ENCODE measurements at regions not wholly inside any gene's neighbourhood (a gene's known extent, or its start where the extent isn't known, plus 50 kb on each side); places are given as distances from the start of the nearest gene placed in this dataset.

DNA sequence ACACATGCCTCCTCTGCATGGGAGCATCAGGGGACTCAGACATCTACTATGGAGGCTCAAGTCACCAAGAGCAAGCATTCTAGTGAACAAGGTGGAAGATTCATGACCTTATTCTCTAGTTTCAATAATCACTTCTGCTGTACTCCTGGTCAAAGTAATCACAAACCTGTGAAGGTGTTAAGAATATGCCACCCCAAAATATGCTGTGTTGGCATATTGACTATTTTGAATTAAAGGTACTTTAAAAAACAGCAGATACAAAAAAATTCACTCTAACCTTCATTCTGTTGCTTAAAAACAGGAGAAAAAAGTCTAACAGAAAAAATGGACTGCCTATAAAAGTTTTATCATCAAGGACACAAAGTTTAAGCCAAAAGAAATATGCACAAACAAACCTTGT, 607.8 kb upstream of the TYRP1 start:
- DNase-seq (ENCODE audit: low read depth), result no peak

DNA sequence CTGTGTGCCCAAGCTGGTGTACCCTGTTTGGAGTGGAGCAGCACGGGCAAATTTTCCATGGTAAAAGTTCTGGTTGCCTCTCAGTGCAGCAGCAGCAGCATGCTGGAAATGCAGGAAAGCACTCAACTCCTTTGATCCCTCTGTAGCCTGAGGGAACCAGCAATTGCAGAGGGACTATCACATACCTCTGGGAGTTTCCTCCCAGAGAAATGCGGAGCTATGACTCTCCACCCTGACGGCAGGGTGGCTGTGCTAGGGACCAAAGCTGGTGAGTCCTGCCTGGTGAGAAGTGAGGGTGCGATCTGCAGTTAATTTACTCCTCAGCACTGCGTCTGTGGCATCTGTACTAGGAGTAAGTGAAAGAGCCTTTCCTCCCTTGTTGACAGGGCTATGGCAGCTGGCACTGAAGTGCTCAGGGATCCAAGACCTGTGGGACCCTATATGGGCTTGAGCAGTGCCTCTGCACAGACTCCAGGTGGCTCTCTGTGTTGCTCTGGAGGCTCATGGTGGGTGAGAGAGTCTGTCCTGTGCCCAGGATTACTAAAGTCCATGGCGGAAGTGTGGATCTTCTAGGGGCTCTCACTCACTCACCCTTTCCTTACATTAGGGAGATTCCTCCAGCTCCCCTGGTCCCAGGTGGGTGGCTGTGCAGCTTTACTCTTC, 601.2 kb upstream of the TYRP1 start:
- DNase-seq (ENCODE audit: low read depth), result no peak

DNA sequence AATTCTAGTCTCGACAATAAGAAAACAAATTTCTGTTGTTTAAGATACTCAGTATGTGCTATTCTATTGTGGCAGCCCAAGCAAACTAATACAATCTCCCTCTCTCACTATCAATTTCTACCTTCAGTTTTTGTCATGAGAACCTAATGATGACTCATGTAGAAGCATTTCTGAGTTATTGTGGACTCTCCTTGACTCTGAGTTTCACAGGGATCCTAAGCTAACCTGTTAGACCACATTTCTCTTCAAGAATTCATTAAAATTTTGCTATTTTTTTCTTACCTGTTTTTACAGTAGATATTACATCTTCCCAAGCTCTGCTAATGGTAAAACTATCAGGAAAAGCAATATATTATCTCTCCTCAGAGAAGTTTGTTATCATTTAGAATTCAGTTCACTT, 599.1 kb upstream of the TYRP1 start:
- no peak for DNase-seq (ENCODE audit: low read depth)

DNA sequence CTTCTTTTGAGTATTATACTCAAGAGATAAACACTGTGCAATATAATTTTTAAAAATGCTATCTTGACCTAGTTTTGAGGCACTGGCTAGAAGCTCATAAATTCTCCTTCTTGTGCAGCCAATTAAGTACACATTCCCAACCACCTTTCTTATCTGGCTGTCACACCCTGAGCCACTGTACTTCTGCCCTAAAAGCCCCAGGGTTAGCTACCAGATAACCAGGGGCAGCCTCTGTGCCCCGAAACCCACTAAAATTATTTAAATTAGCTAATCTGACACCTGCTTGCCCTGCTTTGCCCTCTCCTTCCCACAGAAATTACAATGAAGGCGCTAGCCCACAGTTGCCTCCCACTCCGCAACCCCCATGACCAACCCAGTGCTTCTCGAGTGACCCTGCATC, 597.3 kb upstream of the TYRP1 start:
- no peak for DNase-seq (ENCODE audit: low read depth)

DNA sequence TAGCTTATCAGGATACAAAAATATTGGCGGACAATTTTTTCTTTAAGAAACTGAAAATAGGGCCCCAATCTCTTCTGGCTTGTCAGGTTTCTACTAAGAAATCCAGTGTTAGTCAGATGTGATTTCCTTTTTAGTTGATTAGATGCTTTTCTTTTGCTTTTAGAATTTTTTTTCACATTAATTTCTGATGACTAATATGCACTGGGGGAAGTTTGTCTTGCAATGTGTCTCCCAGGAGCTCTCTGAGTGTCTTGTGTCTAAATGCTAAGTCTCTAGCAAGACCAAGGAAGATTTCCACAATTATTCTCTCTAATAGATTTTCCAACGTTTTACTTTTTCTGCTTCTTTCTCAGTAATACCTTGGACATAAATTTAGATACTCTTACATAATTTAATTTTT, 559.8 kb upstream of the TYRP1 start:
- peak; percentile 52 for DNase-seq (ENCODE audit: low read depth)

DNA sequence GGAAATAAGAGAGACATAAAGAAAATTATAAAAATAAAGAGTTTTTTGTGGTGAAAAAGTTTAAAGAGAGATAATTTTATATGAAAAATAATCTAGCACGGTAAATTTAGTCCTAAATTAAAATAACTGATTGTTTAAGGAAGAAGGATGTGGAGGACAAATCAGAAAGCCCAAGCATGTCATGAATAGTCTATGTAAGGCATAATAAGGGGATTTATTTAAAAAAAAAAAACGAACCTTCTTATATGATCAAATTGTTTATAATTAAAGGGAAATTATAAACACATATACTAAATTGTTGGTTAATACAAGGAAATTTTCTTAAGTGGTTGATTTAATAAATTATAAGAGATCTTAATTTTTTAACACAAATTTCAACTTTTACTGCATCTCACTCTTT, 551.8 kb upstream of the TYRP1 start:
- no peak for DNase-seq (ENCODE audit: low read depth)

DNA sequence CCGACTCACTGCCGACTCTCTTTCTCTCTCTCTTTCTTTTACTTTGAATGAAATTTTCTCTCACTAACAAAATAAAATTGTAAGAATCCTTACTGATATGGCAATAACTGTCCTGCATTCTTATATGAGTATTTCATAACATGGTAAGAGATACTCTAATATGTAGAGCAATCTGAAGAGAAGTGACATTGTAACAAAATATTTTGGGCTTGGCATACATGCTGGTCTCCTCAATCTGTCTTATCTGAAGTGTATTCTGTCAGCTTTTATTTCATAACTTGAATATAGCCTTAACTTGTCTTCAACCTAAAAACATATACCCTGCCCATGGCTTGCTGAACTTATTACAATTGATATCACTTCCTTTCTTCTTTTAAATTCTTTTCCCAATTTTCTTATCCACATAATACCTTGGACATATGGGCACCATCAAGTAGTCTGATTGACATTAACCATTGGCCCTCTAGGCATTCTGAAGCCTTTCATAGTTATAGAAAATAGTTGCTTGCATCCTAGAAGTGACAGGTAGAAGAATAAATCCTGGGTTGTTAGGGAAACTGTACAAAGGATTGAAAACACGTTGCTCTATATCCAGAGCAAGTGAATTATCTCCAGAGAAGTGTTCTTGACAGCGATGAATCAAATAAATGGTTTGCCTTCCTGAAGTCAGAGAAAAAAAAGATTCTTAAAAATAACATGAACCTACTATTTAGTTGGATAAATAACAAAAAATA, 537.6 kb upstream of the TYRP1 start:
- DNase-seq (ENCODE audit: low read depth), result no peak

DNA sequence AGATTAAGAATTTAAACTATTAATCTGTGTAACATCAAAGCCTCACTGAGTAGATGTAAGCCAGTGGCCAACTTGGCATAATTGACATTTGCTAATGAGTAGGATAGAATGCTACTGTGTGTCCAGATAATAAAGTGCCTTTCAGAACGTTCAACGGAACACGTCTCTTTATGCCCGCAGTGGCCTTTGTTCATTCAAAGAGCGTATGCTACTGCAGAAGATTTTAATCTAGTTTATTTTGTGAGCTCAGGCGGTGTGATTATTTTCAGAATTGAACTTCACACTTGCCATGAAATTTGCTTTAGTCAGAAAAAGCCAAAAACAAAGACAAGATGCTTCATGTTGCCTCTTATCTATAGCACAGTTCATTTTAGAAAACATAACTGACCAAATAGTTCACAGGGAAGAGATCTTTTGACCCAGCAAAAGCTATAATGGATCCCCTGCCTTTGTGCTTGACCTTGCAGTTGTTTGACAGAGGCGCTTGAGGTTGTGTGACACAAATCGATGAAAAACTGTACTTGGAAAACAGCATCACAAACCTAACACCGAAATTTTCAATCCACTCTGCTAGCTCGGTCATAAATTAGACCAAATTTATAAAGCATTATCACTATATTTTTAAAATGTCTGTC, 530.9 kb upstream of the TYRP1 start:
- DNase-seq (ENCODE audit: low read depth), result no peak

DNA sequence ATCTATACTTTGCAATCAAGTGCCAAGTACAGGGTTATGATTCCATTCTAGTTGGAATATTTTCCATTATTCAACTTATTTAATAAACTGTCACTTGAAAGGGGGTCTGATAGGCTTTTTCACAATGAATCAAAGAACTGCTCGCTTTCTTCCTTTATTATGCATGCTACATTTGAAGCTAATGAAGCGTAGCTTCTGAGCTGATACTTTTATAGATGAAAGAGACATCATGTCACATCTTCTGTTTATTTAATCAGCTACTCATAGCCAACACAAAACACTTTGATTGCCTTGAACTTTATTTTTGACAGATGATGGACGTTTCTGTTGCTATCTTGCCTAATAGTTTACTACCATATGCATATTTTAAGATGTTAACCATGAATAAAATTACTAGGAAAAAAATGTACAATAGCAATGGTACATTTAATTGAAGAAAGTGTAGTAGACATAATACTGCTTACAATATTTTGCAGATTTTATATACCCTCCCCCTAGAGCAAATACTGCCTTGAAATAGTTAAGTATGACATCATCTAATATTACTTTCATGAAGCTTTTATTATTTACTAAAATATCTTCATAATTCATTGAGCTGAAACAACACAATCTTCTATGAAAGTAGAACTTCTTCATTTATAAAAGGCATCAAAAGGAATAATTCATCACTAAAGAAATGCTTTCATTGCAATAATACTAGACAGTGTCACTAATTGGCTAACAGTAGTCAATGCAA, 529.3 kb upstream of the TYRP1 start:
- no peak for DNase-seq (ENCODE audit: low read depth)

DNA sequence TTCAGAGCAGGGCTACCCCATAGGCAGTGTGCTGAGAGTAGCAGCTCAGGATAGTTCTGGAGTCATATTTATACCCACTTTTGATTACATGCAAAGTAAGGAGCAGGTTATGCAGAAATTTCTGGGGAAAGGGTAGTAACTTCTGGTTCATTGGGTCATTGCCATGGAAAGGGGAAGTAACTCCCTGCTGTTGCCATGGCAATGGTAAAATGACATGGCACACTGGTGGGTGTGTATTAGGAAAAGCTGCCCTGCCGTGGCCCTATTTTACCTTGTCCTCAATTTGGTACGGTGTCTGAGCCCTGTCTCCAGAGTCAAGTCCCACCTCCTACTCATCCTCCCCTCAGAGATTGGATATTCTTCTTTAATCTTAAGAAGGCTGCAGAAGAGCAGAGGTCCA, 526.7 kb upstream of the TYRP1 start:
- DNase-seq (ENCODE audit: low read depth), result no peak

DNA sequence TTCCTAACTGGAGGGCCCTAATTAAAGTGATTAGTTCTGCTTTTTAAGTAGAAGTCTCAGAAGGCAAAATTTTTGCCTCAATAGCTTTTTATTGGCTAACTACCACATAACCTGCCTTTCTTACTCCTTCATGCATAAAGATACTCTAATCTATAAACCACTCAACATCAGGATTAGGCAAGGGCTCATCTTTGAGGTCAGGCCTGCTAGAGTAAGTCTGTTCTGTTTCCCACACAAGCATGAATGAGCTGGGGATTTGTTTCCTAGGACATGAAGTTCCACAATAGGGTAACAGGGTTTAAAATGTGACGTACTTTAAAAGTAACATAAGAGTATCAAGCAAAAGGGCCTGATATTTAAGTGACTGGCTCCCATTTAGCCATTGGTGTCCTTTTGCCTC, 522.7 kb upstream of the TYRP1 start:
- DNase-seq (ENCODE audit: low read depth), result no peak

DNA sequence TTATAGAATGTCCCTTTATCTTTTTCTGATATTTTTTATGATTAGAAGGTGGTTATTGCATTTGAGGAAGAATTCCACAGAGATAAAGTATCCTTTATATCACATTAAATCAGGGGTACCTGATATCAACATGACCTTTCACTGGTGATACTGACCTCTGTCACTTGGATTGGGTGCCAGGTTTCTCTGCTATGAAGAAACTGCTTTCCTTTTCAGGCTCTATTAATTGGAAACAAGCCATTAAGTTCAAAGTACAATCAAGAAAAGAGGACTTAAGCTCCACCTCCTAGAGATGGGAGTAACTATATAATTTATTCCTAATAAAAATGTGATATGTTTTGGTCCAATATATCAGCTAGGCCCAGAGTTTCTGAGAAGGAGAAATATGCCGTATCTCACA, 514.6 kb upstream of the TYRP1 start:
- no peak for DNase-seq (ENCODE audit: low read depth)

DNA sequence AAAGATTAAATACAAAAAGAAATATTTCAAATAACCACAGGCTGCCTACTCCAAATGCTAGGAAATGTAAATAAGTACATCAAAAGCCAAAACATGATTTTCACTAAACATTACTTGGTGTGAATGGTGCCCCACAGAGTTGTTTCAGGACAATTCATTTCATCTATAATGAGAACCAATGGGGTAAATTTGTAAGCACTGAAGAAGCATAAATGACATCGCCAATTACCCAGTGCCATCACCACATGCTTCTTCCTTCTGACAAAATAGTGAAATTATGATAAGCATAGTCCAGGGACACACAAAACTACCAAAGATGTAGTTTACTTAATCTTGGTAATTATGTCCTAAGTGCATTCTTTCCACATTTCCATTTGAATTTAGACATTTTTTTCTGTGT, 510.4 kb upstream of the TYRP1 start:
- DNase-seq (ENCODE audit: low read depth), result no peak

DNA sequence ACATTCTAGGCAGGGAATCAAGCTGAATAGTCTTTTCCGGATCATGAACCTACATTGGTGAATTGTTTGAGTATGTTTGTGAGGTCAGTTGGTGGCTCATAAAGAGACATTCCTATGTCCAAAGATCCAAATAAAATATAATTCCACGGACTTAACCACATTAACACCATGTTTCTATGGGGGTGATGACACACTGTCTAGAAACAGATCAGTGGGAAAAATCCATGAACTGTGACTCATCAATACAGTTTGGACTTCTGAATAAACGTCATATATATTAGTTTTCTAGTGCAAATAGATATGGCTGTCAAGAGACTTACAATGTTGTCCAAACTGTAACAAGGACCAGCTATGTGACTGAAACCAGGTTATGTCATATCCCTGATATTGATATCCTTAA, 509.9 kb upstream of the TYRP1 start:
- DNase-seq (ENCODE audit: low read depth), result peak; percentile 40

DNA sequence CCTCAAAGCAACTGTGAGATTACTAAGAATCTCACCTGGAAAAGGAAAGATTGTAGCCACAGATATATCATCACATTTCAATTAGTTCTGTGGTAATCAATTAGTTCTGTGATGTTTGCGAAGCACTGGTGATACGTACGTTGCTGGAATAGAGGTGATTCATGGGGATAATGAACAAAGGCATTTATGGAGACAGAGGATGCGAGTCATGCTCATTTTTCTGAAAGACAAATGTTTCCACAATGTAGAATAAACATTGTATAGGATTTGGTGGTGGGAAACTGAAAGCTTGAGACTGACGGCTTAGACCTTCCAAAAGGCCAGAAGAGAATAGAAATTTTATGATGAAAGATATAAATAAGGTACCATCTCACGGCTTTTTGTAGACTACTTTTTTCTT, 507.3 kb upstream of the TYRP1 start:
- peak; percentile 67 for DNase-seq (ENCODE audit: low read depth)

DNA sequence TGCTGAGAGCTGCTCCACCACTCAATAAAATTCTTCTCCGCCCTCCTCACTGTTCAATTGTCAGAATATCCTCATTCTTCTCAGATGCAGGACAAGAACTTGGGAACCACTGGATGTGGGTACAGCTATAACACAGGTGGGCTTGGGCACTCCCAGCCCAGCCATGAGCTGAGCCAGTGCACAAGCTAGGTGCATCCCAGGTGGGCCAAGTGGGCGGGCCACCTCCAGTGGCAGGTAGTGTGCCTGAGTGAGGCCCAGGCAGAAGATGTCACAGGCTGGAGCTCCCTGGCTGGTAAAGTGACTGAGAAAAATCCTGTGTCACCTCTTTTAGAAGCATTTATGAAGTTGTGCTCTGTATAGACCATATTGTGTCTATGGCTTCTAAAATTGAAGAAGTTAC, 501.6 kb upstream of the TYRP1 start:
- no peak for DNase-seq (ENCODE audit: low read depth)

DNA sequence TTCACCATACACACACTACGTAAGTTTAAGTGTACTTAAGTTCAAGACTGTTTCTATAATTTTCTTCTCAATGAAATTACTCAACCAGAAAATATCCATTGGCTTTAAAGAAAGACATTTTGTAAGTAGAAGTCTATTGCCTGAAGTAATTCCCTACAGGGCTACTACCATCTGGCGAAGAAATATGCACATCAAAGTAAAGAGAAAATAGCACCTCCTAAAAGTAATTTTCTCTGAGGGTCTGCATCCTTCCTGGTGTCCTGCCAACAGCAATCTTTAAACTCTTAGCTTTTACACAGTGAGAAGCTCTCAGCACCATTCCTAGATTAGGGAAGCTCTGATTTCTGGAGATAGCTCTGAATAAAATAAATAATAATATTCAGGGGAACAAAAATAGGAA, 498.5 kb upstream of the TYRP1 start:
- no peak for DNase-seq (ENCODE audit: low read depth)

DNA sequence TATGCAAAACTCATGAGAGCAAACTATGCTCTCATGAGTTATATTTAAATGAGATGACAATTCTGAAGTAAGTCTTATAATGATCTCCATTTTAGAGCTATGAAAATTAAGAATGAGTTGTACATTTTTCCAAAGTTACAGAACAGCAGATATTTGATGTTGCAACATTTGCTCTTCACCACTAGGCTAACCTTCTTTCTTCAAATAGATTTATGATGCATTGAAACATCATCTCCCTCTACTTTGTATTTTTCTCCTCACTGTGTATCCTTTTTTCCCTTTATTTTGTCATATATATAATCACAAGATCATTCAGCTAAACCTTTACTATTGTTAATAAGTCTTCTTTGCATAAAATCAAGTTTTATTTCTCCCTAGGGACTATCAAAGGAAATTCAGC, 497.7 kb upstream of the TYRP1 start:
- no peak for DNase-seq (ENCODE audit: low read depth)

DNA sequence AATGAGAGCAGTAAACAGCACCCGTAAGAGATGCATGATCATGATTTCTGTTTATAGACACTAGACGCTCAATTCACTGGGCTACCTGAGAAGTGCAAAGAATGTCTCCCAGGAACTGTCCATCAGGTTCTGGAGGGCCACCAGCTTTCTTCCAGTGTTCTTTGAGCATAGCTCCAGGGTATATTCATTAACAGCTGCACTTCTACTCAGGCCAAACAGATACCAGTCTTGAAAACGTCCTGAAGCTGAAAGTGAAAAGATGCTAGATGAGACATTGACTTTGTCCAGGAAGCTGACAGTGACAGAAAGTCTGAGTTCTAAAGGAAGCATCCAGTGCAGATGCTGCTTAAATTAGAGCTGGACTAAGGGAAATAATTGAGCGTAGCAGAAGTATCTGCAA, 488.7 kb upstream of the TYRP1 start:
- DNase-seq (ENCODE audit: low read depth), result no peak

DNA sequence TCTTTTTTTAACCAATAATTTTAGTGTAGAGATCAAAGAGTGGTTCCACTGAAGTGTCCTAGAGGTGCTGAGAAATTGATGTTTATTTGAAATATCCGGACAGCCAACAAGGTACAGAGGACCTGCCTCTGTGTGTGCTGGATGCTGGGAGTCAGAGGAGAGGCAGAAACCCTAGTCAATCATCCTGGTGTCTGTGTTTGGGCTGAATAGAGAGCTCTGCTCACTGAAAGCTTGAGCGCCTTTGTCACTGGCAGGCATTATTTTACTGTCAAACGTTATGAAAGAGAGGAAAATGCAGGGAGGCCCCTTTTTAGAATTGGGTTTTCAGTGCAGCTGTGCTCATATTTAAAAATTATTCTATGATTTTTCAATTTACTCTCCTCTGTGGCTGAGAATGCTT, 480.3 kb upstream of the TYRP1 start:
- no peak for DNase-seq (ENCODE audit: low read depth)

DNA sequence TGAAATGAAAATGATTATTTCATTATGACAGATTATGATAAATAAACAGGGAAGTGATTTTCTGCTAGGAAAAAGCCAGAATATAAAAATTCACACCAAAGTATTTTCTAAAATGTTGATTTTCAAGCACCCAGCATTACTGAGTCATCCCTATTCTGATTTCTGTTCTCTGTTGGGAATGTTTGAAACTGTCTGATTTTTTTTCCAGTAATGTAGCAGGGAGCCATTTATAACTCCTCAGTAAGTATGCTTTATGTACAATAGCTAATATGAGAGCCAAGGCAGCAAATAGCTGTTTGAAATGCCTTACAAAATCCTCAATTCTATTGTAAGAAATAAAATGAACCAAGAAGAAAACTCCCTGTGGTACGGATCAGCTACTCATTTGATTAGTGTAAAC, 471.7 kb upstream of the TYRP1 start:
- DNase-seq (ENCODE audit: low read depth), result no peak

DNA sequence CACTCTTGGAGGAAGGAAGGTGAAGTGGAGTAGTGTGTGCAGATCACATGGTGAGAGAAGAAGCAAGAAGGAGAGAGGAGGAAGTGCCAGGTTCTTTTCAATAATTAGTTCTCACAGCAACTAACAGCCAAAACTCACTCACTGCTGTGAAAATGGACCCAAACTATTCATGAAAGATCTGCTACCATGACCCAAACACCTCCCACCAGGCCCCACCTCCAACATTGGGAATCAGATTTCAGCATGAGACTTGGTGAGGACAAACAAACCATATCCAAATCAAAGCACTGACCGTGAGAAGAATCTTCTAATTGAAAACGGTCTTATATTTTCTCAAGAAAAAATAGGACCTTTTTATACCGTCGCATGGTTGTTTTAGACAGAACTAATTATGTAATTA, 468.7 kb upstream of the TYRP1 start:
- DNase-seq (ENCODE audit: low read depth), result no peak

All from HT1080 (cell line).